ENCODE measurements at regions not wholly inside any gene's neighbourhood (a gene's known extent, or its start where the extent isn't known, plus 50 kb on each side); places are given as distances from the start of the nearest gene placed in this dataset.
A peak's percentile ranks its signal among the peaks of the same experiment; 100 is the strongest.
"Not testable (repeated sequence)": the region's sequence is repeated elsewhere in the genome, so short reads cannot be mapped to it uniquely, and the experiment has no call there.

DNA sequence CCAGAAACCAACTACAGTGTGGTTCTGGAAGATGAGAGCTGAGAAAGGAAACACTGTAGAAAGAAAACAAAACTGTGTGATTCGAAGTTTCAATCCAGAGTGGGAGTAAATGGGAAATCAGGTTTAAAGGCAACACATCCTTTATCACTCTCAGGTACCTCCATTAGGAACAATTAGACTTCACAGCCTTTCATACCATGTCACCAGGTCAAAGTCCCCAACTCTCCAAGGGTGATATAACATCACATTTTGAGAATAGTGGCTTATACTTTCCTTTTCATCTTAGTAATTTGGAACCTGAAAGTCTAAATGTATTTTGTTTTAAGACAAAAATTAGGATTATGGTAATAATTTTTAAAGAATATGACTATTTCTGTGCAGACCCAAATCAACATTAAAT is 194.9 kb upstream of the WWC1 start:
- no peak for DNase-seq (ENCODE audit: low read depth, low spot score)

DNA sequence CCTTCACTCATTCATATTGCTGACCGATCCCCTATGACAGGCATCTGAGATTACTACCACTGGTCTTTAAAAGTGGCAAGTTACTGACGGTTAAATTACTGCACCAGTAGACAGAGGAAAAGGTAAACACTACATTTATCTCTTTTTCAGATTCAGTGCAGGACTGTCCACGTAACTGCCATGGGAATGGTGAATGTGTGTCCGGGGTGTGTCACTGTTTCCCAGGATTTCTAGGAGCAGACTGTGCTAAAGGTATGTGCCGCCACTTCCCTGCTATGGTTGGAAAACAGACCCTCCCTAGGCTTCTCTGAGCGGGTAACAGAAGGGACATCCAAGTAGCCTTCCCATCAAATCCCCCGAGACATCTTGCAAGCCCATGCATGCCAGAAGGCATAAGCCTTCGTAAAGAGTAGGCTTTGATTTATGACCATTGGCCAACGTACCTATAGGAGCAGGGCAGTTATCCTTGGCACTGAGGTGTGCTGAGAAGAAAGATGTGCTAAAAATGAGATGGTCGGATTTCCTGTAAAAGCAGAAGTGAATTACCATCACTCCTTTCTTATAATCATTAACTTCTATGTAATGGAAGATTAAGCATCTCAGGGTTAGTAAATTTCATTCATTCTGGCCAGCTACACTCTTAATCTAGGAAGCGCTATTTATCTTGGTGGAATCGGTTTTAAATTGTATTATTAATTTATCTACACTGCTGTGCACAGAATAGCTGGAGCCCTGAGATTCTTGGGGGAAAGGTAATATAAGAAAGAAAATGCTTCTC is 193.4 kb upstream of the WWC1 start:
- no peak for DNase-seq (ENCODE audit: low read depth, low spot score)

DNA sequence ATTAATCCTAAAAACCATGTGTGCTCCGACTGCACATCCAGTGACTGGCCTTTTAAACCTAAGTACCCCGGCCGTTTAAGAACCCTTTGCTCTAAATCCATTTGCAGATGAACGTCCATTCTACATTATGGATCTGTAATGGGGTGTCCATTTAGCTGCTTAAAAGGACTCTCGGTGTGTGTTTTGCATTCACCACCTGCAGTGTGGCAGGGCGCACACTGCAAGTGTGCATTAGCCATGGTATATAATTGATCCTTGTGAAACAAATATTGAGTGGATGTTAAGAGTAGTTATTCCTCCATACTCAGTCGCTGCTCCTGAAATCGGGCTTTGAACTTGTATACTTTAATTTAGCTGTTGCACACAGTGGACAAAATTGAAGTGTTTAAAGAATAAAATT is 190.1 kb upstream of the WWC1 start:
- DNase-seq (ENCODE audit: low read depth, low spot score): no peak

GRCh38 chr5:168103018-168103417 is 188.4 kb upstream of the WWC1 start:
- DNase-seq (ENCODE audit: low read depth, low spot score): not testable (repeated sequence)

- no peak for DNase-seq (ENCODE audit: low read depth, low spot score)
Measured at GRCh38 chr5:168104350-168104749, 187.1 kb upstream of the WWC1 start.

GRCh38 chr5:168104811-168105481 is 186.5 kb upstream of the WWC1 start:
- peak; percentile 29 for DNase-seq (ENCODE audit: low read depth, low spot score)

- peak; percentile 75 for DNase-seq (ENCODE audit: low read depth, low spot score)
Measured at GRCh38 chr5:168106008-168106761, 185.3 kb upstream of the WWC1 start.

GRCh38 chr5:168109441-168109840 is 182.0 kb upstream of the WWC1 start:
- no peak for DNase-seq (ENCODE audit: low read depth, low spot score)

GRCh38 chr5:168110384-168110783 is 181.1 kb upstream of the WWC1 start:
- DNase-seq (ENCODE audit: low read depth, low spot score): no peak

GRCh38 chr5:168110870-168111832 is 180.3 kb upstream of the WWC1 start:
- DNase-seq (ENCODE audit: low read depth, low spot score): no peak

- DNase-seq (ENCODE audit: low read depth, low spot score): peak; percentile 60
Measured at GRCh38 chr5:168114444-168115017, 176.9 kb upstream of the WWC1 start.

- no peak for DNase-seq (ENCODE audit: low read depth, low spot score)
Measured at GRCh38 chr5:168117469-168117868, 174.0 kb upstream of the WWC1 start.

DNA sequence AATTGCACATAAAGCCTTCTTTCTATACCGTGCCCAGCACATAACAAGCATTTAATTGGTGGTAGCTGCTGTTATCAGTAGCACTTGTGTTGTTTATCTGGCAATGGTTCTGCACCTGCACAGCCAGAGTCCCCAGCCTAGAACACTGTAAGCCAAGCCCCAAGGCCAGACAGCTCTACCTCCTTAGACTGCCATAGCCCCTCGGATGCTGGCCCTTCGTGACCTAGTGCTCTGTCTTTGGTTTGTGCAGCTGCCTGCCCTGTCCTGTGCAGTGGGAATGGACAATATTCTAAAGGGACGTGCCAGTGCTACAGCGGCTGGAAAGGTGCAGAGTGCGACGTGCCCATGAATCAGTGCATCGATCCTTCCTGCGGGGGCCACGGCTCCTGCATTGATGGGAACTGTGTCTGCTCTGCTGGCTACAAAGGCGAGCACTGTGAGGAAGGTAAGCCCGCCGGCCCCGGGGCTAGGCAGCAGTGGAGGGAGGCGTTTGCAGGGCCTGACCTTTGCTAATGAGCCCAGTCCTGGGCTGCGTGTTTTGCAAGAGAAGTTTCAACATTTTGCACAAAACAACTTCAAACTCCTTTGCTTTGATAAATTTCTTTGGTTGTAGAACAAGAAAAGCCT is 173.3 kb upstream of the WWC1 start:
- DNase-seq (ENCODE audit: low read depth, low spot score): no peak

DNA sequence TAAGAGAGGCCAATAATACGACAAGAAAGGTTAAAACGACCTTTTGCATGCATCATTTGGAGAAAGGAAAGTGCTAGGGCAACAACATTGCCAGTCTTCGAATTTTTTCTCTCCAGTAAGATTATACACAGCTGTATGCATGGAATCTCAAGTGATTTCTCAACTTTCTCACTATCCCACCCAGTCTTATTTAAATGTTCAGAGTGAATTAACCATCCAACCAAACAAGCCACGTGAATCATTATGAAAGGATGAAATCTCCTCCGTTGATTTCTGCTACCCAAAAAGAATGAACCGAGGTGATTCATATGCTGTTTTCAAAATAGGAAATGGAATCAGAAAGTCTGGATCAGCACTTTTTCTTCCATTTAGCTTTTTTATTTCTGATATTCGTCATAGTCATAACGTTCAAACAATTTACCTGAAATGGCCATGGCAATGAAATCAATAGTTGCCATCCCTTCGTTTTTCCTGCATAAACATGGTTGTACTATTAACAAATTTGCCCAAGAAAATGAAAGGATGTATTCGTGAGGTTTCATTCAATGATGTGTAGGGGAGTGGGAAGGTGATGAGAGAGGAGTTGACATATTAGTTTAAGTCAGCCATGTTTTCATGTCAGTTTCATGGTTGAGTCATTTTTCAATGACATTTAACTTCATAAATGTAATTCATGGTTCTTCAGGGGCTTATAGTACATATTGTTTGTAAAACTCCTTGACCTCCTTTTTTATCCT is 170.9 kb upstream of the WWC1 start:
- no peak for DNase-seq (ENCODE audit: low read depth, low spot score)

DNA sequence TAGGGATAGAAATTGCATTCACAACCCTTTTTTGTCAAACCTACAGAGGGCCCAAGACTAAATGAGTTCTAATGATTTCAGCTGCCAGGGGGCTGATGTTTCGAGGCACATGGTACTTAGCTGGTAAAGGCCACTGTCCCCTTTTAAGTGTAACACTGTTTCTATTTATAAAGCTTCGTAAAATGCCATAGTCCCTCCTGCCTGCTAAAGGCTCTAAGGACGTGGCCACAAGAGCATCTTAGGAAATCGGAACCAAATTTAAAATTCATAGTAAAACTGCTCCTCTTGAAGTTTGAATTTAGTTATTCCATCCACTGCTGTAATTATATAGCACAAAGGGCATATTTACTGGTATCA is 170.3 kb upstream of the WWC1 start:
- DNase-seq (ENCODE audit: low read depth, low spot score): no peak

DNA sequence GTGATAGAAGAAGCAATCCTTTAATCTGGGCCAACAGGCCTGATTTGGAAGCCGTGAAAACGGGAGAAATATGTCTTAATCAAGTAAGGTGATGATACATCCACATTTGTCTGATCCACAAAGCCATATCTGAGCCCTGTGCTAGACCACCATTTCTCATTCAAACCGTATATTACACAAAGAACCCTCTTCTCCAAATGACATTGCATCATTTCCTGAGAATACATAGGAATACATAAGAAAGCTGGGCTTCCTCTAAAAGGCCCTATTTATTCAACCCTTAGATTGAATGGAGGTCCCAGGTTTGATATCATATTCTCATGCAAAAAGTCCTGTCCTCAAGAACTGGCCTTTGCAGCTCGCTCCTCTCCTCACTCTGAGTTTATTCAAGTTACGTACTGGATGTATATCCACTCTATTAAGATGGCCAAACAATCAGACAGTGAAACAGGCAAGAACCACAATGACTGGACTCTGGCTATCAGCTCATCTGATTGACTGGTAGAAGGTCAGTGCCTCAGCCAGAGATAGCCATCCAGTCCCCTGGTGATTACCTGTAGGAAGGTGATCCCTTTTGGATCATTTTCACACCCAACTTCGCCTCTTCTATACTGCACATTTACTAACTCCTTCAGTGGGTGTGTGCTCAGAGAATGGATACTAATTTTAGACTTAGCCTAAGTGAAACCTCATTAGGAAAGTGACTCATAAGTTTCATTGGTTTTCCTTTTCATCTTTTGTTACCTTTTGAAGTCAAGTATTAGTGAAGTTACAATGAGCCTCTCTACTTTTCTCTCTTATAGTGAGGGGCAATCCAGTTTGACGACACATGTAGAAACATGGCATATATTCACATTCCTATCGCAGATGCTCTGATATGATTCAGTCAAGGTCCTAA is 167.6 kb upstream of the WWC1 start:
- no peak for DNase-seq (ENCODE audit: low read depth, low spot score)

- no peak for DNase-seq (ENCODE audit: low read depth, low spot score)
Measured at GRCh38 chr5:168125445-168126199, 165.8 kb upstream of the WWC1 start.

- DNase-seq (ENCODE audit: low read depth, low spot score): no peak
Measured at GRCh38 chr5:168126606-168127005, 164.8 kb upstream of the WWC1 start.
